ENCODE measurements at regions not wholly inside any gene's neighbourhood (a gene's known extent, or its start where the extent isn't known, plus 50 kb on each side); places are given as distances from the start of the nearest gene placed in this dataset.
A peak's percentile ranks its signal among the peaks of the same experiment; 100 is the strongest.
"Not testable (repeated sequence)": the region's sequence is repeated elsewhere in the genome, so short reads cannot be mapped to it uniquely, and the experiment has no call there.

GRCh38 chr2:87514034-87514433, 233.9 kb upstream of the PLGLB2 start:
- H3K27ac Mint-ChIP-seq; H3K27me3 Mint-ChIP-seq; H3K36me3 Mint-ChIP-seq; H3K9me3 Mint-ChIP-seq (ENCODE audit: low read depth); H3K4me3 Mint-ChIP-seq: not testable (repeated sequence)
- H3K4me1 Mint-ChIP-seq (ENCODE audit: low read depth) = peaks cover 28% of the 10 kb centered on the region

GRCh38 chr2:87514515-87514914, 233.4 kb upstream of the PLGLB2 start:
- H3K27ac Mint-ChIP-seq; H3K27me3 Mint-ChIP-seq; H3K9me3 Mint-ChIP-seq (ENCODE audit: low read depth); H3K4me3 Mint-ChIP-seq; H3K36me3 Mint-ChIP-seq: not testable (repeated sequence)
- peaks cover 28% of the 10 kb centered on the region for H3K4me1 Mint-ChIP-seq (ENCODE audit: low read depth)

GRCh38 chr2:87515226-87515625, 232.7 kb upstream of the PLGLB2 start:
- not testable (repeated sequence) for H3K27me3 Mint-ChIP-seq, H3K36me3 Mint-ChIP-seq
- peak overlapping the region; percentile 72 for H3K4me3 Mint-ChIP-seq

GRCh38 chr2:87515875-87516274, 232.0 kb upstream of the PLGLB2 start:
- H3K4me3 Mint-ChIP-seq; H3K27me3 Mint-ChIP-seq; H3K27ac Mint-ChIP-seq; H3K36me3 Mint-ChIP-seq; H3K9me3 Mint-ChIP-seq (ENCODE audit: low read depth): not testable (repeated sequence)
- peaks cover 27% of the 10 kb centered on the region for H3K4me1 Mint-ChIP-seq (ENCODE audit: low read depth)

More at GRCh38 chr2:87515226-87515625, 232.7 kb upstream of the PLGLB2 start:
- Mint-ChIP-seq H3K27ac (peak overlapping the region; percentile 98), H3K4me1 (ENCODE audit: low read depth) (peaks cover 28% of the 10 kb centered on the region)
- not testable (repeated sequence) for H3K9me3 Mint-ChIP-seq (ENCODE audit: low read depth)

- H3K9me3 Mint-ChIP-seq (ENCODE audit: low read depth); H3K4me3 Mint-ChIP-seq; H3K27me3 Mint-ChIP-seq; H3K36me3 Mint-ChIP-seq: not testable (repeated sequence)
- peaks cover 27% of the 10 kb centered on the region for H3K4me1 Mint-ChIP-seq (ENCODE audit: low read depth)
- H3K27ac Mint-ChIP-seq = peak overlapping the region; percentile 84
Observed at GRCh38 chr2:87516369-87516967, 231.4 kb upstream of the PLGLB2 start.

GRCh38 chr2:87517438-87517837, 230.4 kb upstream of the PLGLB2 start:
- peaks cover 30% of the 10 kb centered on the region for H3K4me1 Mint-ChIP-seq (ENCODE audit: low read depth)
- H3K9me3 Mint-ChIP-seq (ENCODE audit: low read depth); H3K4me3 Mint-ChIP-seq: not testable (repeated sequence)

GRCh38 chr2:87518066-87518465, 229.8 kb upstream of the PLGLB2 start:
- H3K4me3 Mint-ChIP-seq; H3K9me3 Mint-ChIP-seq (ENCODE audit: low read depth); H3K36me3 Mint-ChIP-seq; H3K27me3 Mint-ChIP-seq: not testable (repeated sequence)
- H3K4me1 Mint-ChIP-seq (ENCODE audit: low read depth) = peaks cover 24% of the 10 kb centered on the region
- H3K27ac Mint-ChIP-seq = peak overlapping the region; percentile 92

More at GRCh38 chr2:87517438-87517837, 230.4 kb upstream of the PLGLB2 start:
- H3K27me3 Mint-ChIP-seq, H3K36me3 Mint-ChIP-seq: not testable (repeated sequence)
- H3K27ac Mint-ChIP-seq = peak overlapping the region; percentile 93

GRCh38 chr2:87518547-87518946, 229.3 kb upstream of the PLGLB2 start:
- H3K4me3 Mint-ChIP-seq = not testable (repeated sequence)
- peak overlapping the region; percentile 92 for H3K27ac Mint-ChIP-seq

GRCh38 chr2:87519158-87520011, 228.5 kb upstream of the PLGLB2 start:
- H3K4me3 Mint-ChIP-seq; H3K36me3 Mint-ChIP-seq; H3K27me3 Mint-ChIP-seq; H3K9me3 Mint-ChIP-seq (ENCODE audit: low read depth): not testable (repeated sequence)
- Mint-ChIP-seq H3K27ac (peak overlapping the region; percentile 70), H3K4me1 (ENCODE audit: low read depth) (peaks cover 24% of the 10 kb centered on the region)

More at GRCh38 chr2:87518547-87518946, 229.3 kb upstream of the PLGLB2 start:
- not testable (repeated sequence) for H3K9me3 Mint-ChIP-seq (ENCODE audit: low read depth); H3K36me3 Mint-ChIP-seq; H3K27me3 Mint-ChIP-seq
- H3K4me1 Mint-ChIP-seq (ENCODE audit: low read depth) = peaks cover 24% of the 10 kb centered on the region

- not testable (repeated sequence) for H3K9me3 Mint-ChIP-seq (ENCODE audit: low read depth); H3K27me3 Mint-ChIP-seq; H3K36me3 Mint-ChIP-seq
- peaks cover 20% of the 10 kb centered on the region for H3K4me1 Mint-ChIP-seq (ENCODE audit: low read depth)
- peak overlapping the region; percentile 20 for H3K4me3 Mint-ChIP-seq
- peak overlapping the region; percentile 86 for H3K27ac Mint-ChIP-seq
Observed at GRCh38 chr2:87521057-87521456, 226.8 kb upstream of the PLGLB2 start.

GRCh38 chr2:87521489-87521888, 226.4 kb upstream of the PLGLB2 start:
- H3K27me3 Mint-ChIP-seq; H3K36me3 Mint-ChIP-seq; H3K9me3 Mint-ChIP-seq (ENCODE audit: low read depth): not testable (repeated sequence)
- H3K4me3 Mint-ChIP-seq = peak overlapping the region; percentile 20
- H3K4me1 Mint-ChIP-seq (ENCODE audit: low read depth) = peaks cover 20% of the 10 kb centered on the region
- peak overlapping the region; percentile 86 for H3K27ac Mint-ChIP-seq

- H3K4me1 Mint-ChIP-seq (ENCODE audit: low read depth); H3K27me3 Mint-ChIP-seq; H3K27ac Mint-ChIP-seq; H3K9me3 Mint-ChIP-seq (ENCODE audit: low read depth); H3K4me3 Mint-ChIP-seq; H3K36me3 Mint-ChIP-seq: not testable (repeated sequence)
Observed at GRCh38 chr2:87524619-87525188, 223.2 kb upstream of the PLGLB2 start.

GRCh38 chr2:87525497-87525991, 222.3 kb upstream of the PLGLB2 start:
- not testable (repeated sequence) for H3K27ac Mint-ChIP-seq

GRCh38 chr2:87526258-87526657, 221.6 kb upstream of the PLGLB2 start:
- not testable (repeated sequence) for H3K27ac Mint-ChIP-seq; H3K36me3 Mint-ChIP-seq; H3K9me3 Mint-ChIP-seq (ENCODE audit: low read depth); H3K27me3 Mint-ChIP-seq; H3K4me1 Mint-ChIP-seq (ENCODE audit: low read depth); H3K4me3 Mint-ChIP-seq

More at GRCh38 chr2:87525497-87525991, 222.3 kb upstream of the PLGLB2 start:
- H3K27me3 Mint-ChIP-seq; H3K36me3 Mint-ChIP-seq; H3K4me3 Mint-ChIP-seq; H3K4me1 Mint-ChIP-seq (ENCODE audit: low read depth); H3K9me3 Mint-ChIP-seq (ENCODE audit: low read depth): not testable (repeated sequence)

GRCh38 chr2:87531968-87532715, 215.7 kb upstream of the PLGLB2 start:
- H3K4me3 Mint-ChIP-seq = peak overlapping the region; percentile 27
- H3K27ac Mint-ChIP-seq = peak overlapping the region; percentile 87

More at GRCh38 chr2:87531968-87532715, 215.7 kb upstream of the PLGLB2 start:
- not testable (repeated sequence) for H3K9me3 Mint-ChIP-seq (ENCODE audit: low read depth); H3K27me3 Mint-ChIP-seq; H3K4me1 Mint-ChIP-seq (ENCODE audit: low read depth); H3K36me3 Mint-ChIP-seq
